Stimulated activated naive CD4-positive, alpha-beta T cell treated with Interleukin-2 at 50 U/mL for 16 hours (primary cell): ENCODE measurements at regions not wholly inside any gene's neighbourhood (a gene's known extent, or its start where the extent isn't known, plus 50 kb on each side); places are given as distances from the start of the nearest gene placed in this dataset.
"Not testable (repeated sequence)": the region's sequence is repeated elsewhere in the genome, so short reads cannot be mapped to it uniquely, and the experiment has no call there.

Experiments used
- DNase-seq: peaks from one replicate; lab custom pipeline; 2025; lab: John Stamatoyannopoulos, UW

GRCh38 chr16:16940351-16940750 is 530.4 kb downstream of the XYLT1 start:
- DNase-seq, result no peak

GRCh38 chr16:16942849-16943248 is 527.9 kb downstream of the XYLT1 start:
- DNase-seq, result not testable (repeated sequence)

DNA sequence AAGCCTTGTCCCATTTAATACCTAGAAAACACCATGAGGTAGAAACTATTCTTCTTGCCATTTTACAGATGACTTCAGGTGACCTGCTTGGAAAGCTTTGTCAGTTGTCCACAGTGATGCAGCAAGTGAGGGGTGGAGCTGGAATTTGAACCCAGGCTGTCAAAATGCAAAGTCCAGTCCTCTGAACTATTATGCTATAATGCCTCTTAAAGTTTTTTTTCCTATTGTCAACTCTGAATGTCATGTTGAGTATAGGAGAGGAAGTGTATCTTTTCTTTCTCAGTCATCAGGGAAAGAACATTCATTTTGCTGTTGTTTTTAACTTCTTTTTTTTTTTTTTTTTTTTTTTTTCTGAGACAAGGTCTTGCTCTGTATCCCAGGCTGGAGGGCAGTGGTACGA is 525.6 kb downstream of the XYLT1 start:
- DNase-seq, result no peak

DNA sequence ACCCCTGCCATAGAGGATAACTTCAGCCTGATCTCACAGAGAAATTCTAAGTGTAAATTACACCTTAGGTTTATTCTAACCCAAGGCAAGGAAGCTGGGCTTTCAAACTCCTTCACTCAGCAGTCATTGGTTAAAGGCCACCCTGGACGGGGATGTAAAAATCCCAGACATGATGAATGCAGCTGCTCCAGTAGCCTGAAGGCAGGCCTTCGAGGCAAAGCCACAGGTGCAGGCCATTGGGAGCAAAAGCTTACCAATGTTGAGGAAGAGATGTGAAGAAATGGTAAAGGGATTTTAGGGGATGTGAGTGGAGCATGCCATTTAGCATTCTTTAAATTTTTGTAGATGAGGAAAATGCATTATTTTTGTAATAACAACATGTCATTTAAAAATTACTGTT is 514.4 kb downstream of the XYLT1 start:
- DNase-seq, result no peak

GRCh38 chr16:16960785-16961184 is 510.0 kb downstream of the XYLT1 start:
- DNase-seq, result no peak

GRCh38 chr16:16966439-16966838 is 504.3 kb downstream of the XYLT1 start:
- DNase-seq, result no peak

- DNase-seq, result no peak
Measured at GRCh38 chr16:16971042-16971441, 499.7 kb downstream of the XYLT1 start.

- DNase-seq, result no peak
Measured at GRCh38 chr16:16972831-16973230, 497.9 kb downstream of the XYLT1 start.

- no peak for DNase-seq
Measured at GRCh38 chr16:16973707-16974591, 496.8 kb downstream of the XYLT1 start.

DNA sequence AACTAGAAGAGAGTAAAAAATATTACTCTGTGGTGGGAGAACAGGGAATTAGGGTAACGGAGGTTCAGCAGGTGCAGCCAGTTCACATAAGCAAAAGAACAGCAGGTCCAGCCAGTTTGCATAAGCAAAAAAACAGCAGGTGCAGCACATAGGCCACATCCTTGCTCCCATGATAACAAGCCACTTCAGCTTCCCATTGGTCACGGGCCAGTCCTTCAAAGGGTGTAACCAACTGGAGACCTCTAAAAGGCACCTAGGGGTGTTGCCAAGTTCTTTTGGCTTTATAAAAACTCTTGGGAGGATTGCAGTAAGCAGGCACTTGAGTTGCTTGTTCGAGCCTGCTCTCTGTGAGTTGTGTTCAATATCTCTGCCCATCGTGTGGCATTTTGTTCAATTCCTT is 488.1 kb downstream of the XYLT1 start:
- no peak for DNase-seq

GRCh38 chr16:16983582-16983981 is 487.2 kb downstream of the XYLT1 start:
- no peak for DNase-seq

- DNase-seq, result not testable (repeated sequence)
Measured at GRCh38 chr16:16984091-16984490, 486.7 kb downstream of the XYLT1 start.

DNA sequence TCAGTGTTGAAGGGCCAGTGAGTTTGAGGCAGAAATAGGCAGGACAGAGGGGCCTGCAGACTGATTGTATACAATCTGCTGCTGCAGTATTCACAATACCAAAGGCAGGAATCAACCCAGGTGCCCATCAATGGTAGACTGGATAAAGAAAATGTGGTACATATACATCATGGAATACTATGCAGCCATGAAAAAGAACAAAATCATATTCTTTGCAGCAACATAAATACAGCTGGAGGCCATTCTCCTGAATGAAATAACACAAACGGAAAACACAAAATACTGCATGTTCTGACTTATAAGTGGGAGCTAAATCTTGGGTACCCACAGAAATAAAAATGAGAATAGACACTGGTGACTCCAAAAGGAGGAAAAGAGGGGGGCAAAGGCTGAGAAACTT is 485.1 kb downstream of the XYLT1 start:
- DNase-seq, result no peak

GRCh38 chr16:16988963-16989362 is 481.8 kb downstream of the XYLT1 start:
- no peak for DNase-seq

DNA sequence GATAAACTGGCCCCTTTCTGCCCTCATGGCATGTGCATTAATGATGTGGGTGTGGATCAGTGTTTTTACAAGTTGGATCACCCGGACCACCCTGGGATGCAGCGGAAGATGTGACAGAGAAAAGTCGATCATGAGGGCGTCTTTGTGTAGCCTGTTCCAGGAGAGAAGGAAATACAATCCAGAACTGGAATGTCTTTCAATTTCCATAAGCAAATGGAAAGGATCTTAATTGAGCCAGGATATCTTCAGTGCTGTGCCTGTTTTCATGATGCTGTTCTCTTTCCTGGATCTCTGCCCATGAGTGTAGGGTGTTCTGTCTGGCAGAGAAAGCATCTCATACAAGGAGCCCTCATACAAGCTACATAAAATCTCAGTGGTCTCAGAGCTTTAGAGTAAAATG is 481.4 kb downstream of the XYLT1 start:
- DNase-seq, result no peak

GRCh38 chr16:16991711-16992110 is 479.0 kb downstream of the XYLT1 start:
- no peak for DNase-seq

DNA sequence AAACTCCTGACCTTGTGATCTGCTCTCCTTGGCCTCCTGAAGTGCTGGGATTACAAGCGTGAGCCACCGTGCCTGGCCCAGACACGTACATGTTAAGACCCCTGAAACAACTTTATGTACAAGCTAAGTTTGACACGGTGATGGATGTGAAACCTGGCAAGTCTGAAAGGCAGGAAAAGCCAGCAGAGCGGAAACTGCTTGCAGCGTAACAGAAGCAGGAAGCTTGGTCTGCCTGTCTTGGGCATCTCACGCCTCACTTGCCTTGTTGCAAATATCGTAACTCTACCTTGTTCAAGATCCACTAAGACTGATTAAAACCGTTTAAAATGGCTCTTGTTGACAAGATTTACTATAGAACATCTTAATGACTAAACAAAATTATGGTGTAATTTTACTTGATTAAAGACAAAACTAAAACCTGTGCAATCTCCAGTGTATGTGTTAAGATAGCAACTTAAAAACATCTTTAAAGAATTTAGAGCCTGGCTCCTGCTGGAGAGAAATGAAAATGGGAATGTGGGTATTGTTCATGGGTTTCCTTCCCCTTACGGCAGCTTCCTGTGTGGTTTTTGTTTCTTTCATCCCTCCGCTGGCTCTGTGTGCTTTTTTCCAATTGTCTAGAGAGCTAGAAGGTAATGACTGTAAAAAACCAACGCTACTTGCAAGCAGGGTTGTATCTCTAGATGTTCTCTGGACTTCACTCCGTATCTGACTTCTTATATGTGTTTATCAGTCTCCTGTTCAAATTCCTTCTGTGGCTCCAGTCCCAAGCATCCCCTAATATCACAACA is 477.6 kb downstream of the XYLT1 start:
- DNase-seq, result no peak

DNA sequence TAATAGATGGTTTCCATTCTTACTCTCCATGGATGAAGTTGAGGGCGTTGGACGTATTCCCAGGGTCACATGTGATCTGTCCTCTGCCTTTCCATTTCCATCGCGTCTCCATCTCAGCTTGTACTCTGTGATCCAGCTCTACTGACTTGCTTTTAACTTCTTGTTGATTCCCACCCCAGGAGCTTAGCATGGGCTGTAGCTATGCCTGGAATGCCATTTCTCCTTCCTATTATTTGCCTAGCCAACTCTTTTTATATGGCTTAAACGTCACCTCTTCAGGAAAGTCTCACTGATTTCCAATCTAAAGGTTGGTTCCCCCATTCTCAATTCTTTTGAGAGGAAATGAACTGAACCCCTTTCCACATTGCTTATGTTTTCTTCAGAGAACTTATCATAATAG is 475.9 kb downstream of the XYLT1 start:
- DNase-seq, result no peak

DNA sequence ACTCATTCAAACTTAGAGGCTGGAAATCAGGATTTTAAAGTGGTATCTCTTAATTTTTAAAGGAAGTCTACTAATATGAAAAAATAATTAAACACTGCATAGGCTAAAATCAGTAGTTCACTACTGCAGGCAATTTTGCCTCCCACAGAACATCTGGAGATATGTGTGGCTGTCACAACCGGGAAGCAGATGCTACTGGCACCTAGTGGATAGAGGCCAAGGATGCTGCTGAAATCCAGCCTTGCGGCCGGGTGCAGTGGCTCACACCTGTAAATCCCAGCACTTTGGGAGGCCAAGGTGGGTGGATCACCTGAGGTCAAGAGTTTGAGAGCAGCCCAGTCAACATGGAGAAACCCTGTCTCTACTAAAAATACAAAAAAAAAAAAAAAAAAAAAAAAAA is 473.9 kb downstream of the XYLT1 start:
- no peak for DNase-seq

- DNase-seq, result no peak
Measured at GRCh38 chr16:16997349-16997748, 473.4 kb downstream of the XYLT1 start.

GRCh38 chr16:17001471-17001870 is 469.3 kb downstream of the XYLT1 start:
- DNase-seq, result no peak

- no peak for DNase-seq
Measured at GRCh38 chr16:17002565-17002964, 468.2 kb downstream of the XYLT1 start.

- not testable (repeated sequence) for DNase-seq
Measured at GRCh38 chr16:17005963-17006362, 464.8 kb downstream of the XYLT1 start.
